ENCODE measurements at regions not wholly inside any gene's neighbourhood (a gene's known extent, or its start where the extent isn't known, plus 50 kb on each side); places are given as distances from the start of the nearest gene placed in this dataset.
A peak's percentile ranks its signal among the peaks of the same experiment; 100 is the strongest.

DNA sequence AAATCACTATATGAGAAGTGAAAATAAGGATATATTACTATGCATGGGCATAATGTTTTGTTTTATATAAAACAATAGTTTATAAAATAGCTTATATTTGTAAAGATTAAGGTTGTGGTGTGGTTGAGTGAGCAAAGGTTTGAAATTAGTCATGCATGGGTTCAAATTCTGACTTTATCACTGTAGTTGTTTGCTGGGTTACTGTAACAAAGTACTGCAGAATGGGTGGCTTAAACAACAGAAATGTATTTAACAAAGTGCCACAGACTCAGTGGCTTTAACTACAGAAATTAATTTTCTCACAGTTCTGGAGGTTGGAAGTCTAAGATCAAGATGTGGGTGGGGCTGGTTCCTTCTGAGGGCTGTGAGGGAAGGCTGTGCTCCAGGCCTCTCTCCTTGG is 184.8 kb upstream of the THRB start:
- H3K9me3 ChIP-seq (ENCODE audit: control insufficient read depth, low read length): no peaks in the 10 kb centered on the region

DNA sequence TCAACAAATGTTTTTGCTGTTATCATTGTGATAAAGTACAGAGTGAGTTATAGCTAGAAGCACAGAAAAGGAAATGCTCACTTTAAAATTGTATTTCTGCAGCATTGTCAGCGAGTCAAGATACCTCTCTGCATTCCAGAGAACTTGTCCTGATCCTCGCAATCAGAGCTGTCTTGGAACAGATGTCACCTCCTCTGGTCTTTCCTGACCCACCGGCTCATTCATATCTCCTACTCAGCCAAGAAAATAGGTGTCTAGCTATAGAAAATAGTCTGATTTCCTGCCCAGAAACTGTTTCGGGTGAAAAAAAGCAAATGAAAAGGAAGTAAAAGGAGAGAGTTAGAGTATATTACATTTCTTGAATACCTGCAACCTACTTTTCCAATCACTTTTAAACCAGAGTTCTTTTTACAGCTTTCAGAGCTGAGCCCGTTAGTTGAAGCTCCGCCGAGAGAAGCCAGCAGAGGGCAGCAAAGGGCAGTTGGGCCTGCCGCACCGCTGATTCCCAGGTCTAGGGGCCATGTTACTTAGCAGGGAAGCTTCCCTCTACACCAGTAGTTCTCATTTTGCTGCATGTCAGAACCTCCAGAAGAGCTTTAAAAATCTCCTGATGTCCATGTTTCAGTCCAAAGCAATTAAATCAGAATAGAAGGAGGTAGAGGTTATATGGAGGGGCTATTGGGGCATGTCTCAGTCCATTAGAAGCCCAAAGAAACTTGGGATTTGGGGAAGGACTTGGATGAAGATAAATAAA is 185.7 kb upstream of the THRB start:
- no peak overlapping the region for H3K9ac ChIP-seq (ENCODE audit: extremely low read depth, low read length, poor library complexity, severe bottlenecking)
- TF ChIP-seq, protein P1, sequence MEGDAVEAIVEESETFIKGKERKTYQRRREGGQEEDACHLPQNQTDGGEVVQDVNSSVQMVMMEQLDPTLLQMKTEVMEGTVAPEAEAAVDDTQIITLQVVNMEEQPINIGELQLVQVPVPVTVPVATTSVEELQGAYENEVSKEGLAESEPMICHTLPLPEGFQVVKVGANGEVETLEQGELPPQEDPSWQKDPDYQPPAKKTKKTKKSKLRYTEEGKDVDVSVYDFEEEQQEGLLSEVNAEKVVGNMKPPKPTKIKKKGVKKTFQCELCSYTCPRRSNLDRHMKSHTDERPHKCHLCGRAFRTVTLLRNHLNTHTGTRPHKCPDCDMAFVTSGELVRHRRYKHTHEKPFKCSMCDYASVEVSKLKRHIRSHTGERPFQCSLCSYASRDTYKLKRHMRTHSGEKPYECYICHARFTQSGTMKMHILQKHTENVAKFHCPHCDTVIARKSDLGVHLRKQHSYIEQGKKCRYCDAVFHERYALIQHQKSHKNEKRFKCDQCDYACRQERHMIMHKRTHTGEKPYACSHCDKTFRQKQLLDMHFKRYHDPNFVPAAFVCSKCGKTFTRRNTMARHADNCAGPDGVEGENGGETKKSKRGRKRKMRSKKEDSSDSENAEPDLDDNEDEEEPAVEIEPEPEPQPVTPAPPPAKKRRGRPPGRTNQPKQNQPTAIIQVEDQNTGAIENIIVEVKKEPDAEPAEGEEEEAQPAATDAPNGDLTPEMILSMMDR (conservative IDR thresholded peaks at IDR 0.05): peak; percentile 93
- no peaks in the 10 kb centered on the region for H3K36me3 Mint-ChIP-seq (ENCODE audit: low read depth)
- no peak overlapping the region for H3K27ac Mint-ChIP-seq
- H3K4me1 Mint-ChIP-seq: peaks cover 8% of the 10 kb centered on the region
- WGBS, 2 experiments (ENCODE audit: insufficient coverage in 1 of 2, insufficient read length in 1 of 2): 24 to 37% methylated on average over 7 to 9 of the region's 9 CpGs
- H3K9me3 ChIP-seq (ENCODE audit: control insufficient read depth, low read length): no peaks in the 10 kb centered on the region
- H3K27me3 ChIP-seq (ENCODE audit: control insufficient read depth, insufficient read depth, low read length, poor library complexity, severe bottlenecking): no peaks in the 10 kb centered on the region
- H3K4me3 Mint-ChIP-seq: no peak overlapping the region
- H3K36me3 ChIP-seq (ENCODE audit: control insufficient read depth, insufficient read depth, low read length): no peaks in the 10 kb centered on the region
- H3K4me3 ChIP-seq (ENCODE audit: low read length): no peak overlapping the region
- H3K9me3 Mint-ChIP-seq: no peaks in the 10 kb centered on the region
- H3K27me3 Mint-ChIP-seq (ENCODE audit: insufficient read depth): peaks cover 4% of the 10 kb centered on the region
- peak; percentile 94 for DNase-seq
- H3K27ac ChIP-seq (ENCODE audit: low read depth, low read length): no peak overlapping the region
- peaks cover 4% of the 10 kb centered on the region for H3K4me1 ChIP-seq (ENCODE audit: control insufficient read depth, insufficient read depth, low read length)

More for the DNA sequence above, 184.8 kb upstream of the THRB start:
- Histone ChIP-seq H3K9ac (ENCODE audit: extremely low read depth, low read length, poor library complexity, severe bottlenecking) (no peak overlapping the region), H3K4me3 (ENCODE audit: low read length) (no peak overlapping the region), H3K4me1 (ENCODE audit: control insufficient read depth, insufficient read depth, low read length) (no peaks in the 10 kb centered on the region), H3K36me3 (ENCODE audit: control insufficient read depth, insufficient read depth, low read length) (no peaks in the 10 kb centered on the region), H3K27me3 (ENCODE audit: control insufficient read depth, insufficient read depth, low read length, poor library complexity, severe bottlenecking) (no peaks in the 10 kb centered on the region), H3K27ac (ENCODE audit: low read depth, low read length) (no peak overlapping the region)
- peaks cover 2% of the 10 kb centered on the region for H3K4me1 Mint-ChIP-seq
- no peaks in the 10 kb centered on the region for H3K9me3 Mint-ChIP-seq
- H3K27ac Mint-ChIP-seq: no peak overlapping the region
- TF ChIP-seq, protein P1 (conservative IDR thresholded peaks at IDR 0.05): no peak
- no peak overlapping the region for H3K4me3 Mint-ChIP-seq
- no peaks in the 10 kb centered on the region for H3K36me3 Mint-ChIP-seq (ENCODE audit: low read depth)
- DNase-seq: no peak
- peaks cover 4% of the 10 kb centered on the region for H3K27me3 Mint-ChIP-seq (ENCODE audit: insufficient read depth)

DNA sequence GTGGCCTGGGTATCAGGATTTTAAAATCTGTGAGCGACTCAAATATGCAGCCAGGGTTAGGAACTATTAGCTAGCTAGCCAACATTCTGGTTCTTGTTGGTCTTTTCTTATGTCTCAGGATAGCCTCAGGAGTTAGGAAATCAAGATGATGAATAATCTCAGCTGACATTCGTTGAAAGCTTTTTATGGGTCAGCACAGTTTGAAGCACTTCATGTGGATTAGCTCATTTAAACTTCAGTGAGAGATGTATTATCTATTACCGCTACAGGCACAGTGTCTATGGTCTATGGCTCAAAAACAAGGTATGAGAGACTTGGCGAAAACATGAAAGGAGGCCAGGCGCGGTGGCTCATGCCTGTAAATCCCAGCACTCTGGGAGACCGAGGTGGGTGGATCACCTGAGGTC is 187.5 kb upstream of the THRB start:
- Mint-ChIP-seq H3K4me1 (peaks cover 8% of the 10 kb centered on the region), H3K27ac (no peak overlapping the region), H3K27me3 (ENCODE audit: insufficient read depth) (peaks cover 4% of the 10 kb centered on the region), H3K36me3 (ENCODE audit: low read depth) (no peaks in the 10 kb centered on the region), H3K4me3 (no peak overlapping the region), H3K9me3 (no peaks in the 10 kb centered on the region)
- no peak overlapping the region for H3K9ac ChIP-seq (ENCODE audit: extremely low read depth, low read length, poor library complexity, severe bottlenecking)
- no peak for DNase-seq
- H3K36me3 ChIP-seq (ENCODE audit: control insufficient read depth, insufficient read depth, low read length): no peaks in the 10 kb centered on the region
- TF ChIP-seq, protein P1 (conservative IDR thresholded peaks at IDR 0.05): no peak
- H3K4me3 ChIP-seq (ENCODE audit: low read length): no peak overlapping the region
- H3K27me3 ChIP-seq (ENCODE audit: control insufficient read depth, insufficient read depth, low read length, poor library complexity, severe bottlenecking): no peaks in the 10 kb centered on the region
- peaks cover 4% of the 10 kb centered on the region for H3K4me1 ChIP-seq (ENCODE audit: control insufficient read depth, insufficient read depth, low read length)
- WGBS, 2 experiments (ENCODE audit: insufficient coverage in 1 of 2, insufficient read length in 1 of 2): 96% methylated on average over 3 to 7 of the region's 7 CpGs
- H3K27ac ChIP-seq (ENCODE audit: low read depth, low read length): no peak overlapping the region
- H3K9me3 ChIP-seq (ENCODE audit: control insufficient read depth, low read length): no peaks in the 10 kb centered on the region

Measured in endodermal cell (in vitro differentiated cells).